KBM-7 (cell line): ENCODE measurements at regions not wholly inside any gene's neighbourhood (a gene's known extent, or its start where the extent isn't known, plus 50 kb on each side); places are given as distances from the start of the nearest gene placed in this dataset.
"Not testable (repeated sequence)": the region's sequence is repeated elsewhere in the genome, so short reads cannot be mapped to it uniquely, and the experiment has no call there.

Experiments
- DNase-seq: peaks from one replicate; pipeline ENCODE4 v3.0.0-alpha.2; 2015
- in situ Hi-C: fragments of 300-500 bp; cut with MboI; formaldehyde crosslinking; loops from 2 replicates; pipeline ENCODE4 v1.14.3; 2020; ENCODE audit warnings: low sequenced_read_pairs, low pct_unique_long_range_greater_than_20kb, mixed read lengths

DNA sequence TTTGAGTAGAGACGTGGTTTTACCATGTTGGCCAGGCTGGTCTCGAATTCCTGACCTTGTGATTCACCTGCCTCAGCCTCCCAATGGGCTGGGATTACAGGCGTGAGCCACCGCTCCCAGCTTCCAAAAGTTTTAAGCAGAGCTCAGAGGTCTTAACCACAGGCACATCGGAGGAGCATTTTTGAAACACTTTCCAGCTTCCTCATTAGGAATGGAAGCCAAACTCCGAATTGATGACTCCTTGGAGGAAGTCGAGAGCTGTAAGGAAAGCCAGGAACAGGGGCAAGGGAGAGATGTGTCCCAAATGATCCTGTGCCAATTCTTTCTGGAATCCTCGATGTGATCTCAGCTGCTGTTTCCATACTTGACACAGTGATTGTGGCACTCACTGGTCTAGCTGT lies 56.2 kb upstream of the CCZ1B start:
- in situ Hi-C loops, DNase-seq: not testable (repeated sequence)

DNA sequence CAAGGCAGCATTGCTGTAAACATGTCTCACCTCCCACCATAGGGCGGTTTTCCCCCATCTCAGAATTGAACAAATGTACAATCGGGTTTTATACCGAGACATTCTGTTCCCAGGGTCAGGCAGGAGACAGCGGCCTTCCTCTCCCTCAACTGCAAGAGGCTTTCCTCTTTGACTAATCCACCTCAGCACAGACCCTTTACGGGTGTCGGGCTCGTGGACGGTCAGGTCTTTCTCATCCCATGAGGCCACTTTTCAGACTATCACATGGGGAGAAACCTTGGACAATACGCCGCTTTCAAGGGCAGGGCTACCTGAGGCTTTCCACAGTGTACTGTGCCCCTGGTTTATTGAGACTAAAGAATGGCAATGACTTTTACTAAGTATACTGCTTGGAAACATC lies 57.7 kb upstream of the CCZ1B start:
- in situ Hi-C loops, DNase-seq: not testable (repeated sequence)

DNA sequence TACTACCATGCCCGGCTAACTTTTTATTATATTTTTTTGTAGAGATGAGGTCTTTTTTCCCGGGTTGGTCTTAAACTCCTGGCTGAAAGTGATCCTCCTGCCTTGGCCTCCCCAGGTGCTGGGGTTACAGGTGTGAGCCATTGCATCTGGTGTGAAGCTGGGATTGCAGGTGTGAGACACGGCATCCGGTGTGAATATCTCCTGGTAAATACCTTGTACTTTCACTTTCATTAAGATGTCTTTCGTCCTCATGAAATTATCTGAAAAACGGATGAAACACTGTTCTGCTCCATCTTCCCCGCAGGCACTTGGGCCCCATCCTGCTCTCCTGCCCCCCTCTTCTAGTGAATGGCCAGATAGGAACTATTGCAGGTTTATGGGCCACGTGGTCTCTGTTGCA lies 60.1 kb upstream of the CCZ1B start:
- no peak for DNase-seq
- in situ Hi-C loops: no loop called here

DNA sequence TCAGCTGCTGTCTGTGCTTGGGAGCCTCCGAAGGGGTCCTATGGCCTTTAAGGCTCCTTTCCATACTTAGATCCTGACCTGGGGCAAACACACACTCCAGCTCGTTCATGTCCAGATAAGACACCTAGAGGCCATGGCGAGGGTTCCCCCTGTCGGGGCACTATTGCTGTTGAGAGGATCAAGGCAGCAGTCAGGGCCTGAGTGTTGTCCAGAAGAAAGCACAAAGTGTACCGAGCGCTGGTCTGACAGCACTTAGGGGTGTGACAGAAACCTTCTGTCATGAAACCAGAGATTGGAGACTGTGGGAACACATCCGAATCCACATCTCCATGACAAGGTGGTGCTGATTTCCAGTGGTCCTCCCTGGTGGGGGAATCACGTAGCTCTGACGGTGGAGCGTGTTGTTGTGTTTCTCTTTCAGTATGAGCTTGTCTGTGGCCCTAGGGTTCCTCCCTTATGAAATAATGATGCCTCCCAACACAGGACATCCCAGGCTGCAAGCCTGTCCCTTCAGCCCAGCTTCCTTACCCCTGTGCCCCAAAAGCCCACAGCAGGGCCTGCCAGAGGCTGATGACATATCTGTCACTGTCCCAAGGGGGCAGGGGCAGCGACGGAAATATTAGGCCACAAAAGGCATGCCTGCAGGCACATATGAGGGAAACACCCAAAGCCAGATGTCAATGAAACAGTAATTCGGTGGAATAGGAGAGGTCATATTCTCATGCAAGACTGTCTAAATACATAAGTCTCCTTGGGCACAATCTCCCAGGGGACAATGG lies 62.4 kb upstream of the CCZ1B start:
- in situ Hi-C loops, DNase-seq: not testable (repeated sequence)

DNA sequence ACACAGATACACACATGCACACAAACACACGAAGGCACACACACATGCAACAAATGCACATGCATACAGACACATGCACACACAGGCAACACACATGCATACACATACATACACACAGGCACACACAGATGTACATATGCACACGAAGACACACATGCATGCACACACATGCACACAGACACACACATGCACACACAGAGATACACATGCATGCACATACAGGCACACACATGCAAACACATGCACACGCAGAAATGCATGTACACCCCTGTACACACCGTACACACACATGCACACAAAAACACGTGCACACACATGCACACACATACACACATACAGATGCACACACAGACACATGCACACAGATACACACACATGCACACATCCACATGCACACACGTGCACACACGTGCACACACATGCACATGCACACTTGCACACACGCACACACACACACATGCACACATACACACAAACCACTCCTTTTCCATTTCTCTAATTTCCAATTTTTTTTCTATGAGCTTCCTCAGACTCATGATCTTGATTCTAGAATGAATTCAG lies 63.3 kb upstream of the CCZ1B start:
- in situ Hi-C loops: no loop called here
- no peak for DNase-seq

DNA sequence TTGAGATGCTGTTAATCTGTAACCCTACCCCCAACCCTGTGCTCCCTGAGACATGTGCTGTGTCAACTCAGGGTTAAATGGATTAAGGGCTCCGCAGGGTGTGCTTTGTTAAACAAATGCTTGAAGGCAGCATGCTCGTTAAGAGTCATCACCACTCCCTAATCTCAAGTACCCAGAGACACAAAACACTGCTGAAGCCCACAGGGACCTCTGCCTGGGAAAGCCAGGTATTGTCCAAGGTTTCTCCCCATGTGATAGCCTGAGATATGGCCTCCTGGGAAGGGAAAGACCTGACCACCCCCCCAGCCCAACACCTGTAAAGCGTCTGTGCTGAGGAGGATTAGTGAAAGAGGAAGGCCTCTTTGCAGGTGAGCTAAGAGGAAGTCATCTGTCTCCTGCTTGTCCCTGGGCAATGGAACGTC lies 76.0 kb upstream of the CCZ1B start:
- DNase-seq, in situ Hi-C loops: not testable (repeated sequence)

DNA sequence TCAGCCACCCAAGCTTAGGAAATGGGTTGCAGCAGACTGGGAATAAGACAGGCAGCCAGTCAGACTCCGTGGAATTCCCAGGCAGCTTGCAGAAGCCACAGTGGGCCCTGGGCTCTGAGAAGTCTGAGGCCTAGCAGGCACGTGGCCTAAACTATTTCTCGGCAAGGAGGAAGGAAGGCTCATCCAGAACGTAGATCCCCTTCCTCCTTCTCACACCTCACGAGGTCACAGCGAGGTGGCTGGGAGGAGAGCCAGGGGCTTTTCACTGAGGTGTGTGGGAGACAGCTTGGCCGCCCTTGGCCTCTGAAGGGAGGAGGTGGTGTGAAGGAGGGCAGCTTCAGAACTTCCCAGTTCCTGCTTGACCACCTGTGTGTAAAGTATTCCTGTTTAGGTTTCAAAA lies 77.2 kb upstream of the CCZ1B start:
- in situ Hi-C loops, DNase-seq: not testable (repeated sequence)

DNA sequence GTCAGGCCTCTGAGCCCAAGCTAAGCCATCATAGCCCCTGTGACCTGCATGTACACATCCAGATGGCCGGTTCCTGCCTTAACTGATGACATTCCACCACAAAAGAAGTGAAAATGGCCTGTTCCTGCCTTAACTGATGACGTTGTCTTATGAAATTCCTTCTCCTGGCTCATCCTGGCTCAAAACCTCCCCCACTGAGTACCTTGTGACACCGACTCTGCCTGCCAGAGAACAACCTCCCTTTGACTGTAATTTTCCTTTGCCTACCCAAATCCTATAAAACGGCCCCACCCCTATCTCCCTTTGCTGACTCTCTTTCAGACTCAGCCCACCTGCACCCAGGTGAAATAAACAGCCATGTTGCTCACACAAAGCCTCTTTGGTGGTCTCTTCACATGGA lies 77.7 kb upstream of the CCZ1B start:
- in situ Hi-C loops: not testable (repeated sequence)

DNA sequence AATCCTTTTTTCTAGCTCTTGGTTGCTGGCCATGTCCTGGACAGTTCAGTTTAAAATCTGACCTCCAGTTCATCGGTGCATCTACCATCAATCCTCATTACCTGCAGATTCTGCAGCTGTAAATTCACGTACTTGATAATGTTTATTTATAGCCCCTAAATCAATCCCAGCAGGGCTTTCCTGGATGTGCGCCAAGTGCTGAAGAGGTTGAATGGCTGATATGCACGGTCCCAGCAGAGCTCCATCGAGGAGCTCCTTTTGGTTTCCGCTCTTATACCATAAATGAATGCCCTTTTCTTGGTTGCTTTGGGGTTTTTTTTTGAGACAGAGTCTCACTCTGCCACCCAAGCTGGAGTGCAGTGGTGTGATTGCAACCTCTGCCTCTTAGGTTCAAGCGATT lies 91.2 kb upstream of the CCZ1B start:
- DNase-seq: no peak
- in situ Hi-C loops: no loop called here

More for the DNA sequence above, 77.7 kb upstream of the CCZ1B start:
- not testable (repeated sequence) for DNase-seq

DNA sequence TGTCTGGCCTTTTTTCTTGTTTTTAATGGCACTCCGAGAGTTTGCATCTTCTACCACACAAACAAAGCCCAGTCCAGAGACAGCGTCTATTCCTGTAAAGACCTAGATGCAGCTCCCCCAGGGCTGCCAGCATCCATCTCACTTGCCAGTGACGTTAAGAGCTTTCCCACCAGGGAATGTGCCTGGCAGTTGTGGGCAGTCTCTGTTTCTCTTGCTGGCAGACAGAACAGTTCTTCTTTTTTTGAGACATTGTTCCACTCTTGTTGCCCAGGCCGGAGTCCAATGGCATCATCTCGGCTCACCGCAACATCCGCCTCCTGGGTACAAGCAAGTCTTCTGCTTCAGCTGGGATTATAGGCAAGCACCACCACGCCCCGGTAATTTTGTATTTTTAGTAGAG lies 93.1 kb upstream of the CCZ1B start:
- DNase-seq, in situ Hi-C loops: not testable (repeated sequence)

DNA sequence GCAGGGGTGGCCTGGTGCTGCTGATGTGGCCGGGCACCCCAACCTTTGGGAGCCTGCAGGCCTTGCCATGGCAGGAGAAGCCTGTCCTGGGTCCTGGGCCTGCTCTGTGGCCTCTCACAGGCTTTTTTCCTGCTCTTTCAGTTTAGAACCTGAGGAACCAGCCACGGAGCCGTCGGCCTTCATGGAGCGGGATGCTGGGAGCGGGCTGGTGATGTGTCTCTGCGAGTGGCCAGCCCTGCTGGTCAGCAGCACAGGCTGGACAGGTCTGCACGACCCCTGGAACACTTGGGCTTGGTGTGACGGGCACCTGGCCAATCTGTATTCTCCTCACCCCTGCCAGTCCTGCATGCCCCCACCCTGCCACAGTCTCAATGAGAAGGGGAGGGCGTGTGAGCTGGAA lies 98.4 kb upstream of the CCZ1B start:
- DNase-seq, in situ Hi-C loops: not testable (repeated sequence)

DNA sequence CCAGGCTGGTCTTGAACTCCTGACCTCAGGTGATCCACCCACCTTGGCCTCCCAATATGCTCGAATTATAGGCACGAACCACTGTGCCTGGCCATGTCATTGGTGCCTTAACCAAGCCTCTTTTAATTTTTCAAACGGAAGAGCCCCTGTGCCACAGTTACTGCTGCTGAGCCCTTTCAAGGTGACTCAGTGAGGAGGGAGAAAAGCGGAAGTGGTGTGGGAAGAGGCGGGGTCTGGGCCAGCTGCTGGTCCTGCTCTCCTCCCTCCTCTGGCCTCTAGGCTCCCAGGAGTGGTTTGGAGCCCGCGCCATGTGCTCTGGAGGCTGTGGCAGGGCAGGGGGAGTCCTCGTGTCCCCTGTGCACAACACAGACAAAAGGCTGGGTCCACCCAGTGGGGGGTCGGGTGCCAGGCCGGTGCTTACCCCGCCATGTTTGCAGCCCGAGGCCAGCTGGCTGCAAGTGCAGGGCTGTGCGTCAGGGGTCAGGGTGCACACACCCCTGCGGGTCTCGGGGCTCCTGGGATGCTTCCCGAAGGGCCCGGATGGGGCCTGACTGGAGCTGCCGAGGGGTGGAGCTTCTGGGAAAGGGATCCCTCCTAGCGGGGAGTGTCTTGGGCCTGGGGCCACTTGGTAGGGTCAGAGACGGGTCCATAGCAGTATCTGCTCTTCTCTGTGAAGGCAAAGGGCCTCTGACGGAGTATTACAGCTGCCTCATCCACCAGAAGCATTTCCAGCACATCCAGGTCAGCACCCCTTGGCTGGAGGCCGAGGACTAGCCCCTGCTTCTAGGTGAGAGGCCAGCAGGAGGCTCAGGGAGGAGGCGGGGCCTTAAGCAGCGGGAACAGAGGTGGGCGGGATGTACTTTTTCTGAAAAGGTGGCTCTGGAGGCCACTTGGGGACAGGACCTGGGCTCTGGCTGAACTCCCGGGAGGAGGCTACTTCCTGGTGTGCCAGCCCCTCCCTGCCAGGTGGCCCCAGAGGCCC lies 100.4 kb upstream of the CCZ1B start:
- in situ Hi-C loops, DNase-seq: not testable (repeated sequence)

DNA sequence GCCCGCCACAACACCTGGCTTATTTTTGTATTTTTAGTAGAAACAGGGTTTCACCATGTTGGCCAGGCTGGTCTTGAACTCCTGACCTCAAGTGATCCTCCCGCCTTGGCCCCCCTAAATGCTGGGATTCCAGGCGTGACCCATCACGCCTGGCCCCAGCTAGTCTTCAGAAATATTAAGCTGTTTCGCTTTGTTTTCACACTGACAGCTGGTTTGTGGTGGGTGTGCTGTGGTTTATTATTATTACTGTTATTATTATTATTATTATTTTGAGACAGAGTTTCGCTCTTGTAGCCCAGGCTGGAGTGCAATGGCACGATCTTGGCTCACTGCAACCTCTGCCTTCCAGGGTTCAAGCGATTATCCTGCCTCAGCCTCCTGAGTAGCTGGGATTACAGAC lies 101.6 kb upstream of the CCZ1B start:
- in situ Hi-C loops, DNase-seq: not testable (repeated sequence)

DNA sequence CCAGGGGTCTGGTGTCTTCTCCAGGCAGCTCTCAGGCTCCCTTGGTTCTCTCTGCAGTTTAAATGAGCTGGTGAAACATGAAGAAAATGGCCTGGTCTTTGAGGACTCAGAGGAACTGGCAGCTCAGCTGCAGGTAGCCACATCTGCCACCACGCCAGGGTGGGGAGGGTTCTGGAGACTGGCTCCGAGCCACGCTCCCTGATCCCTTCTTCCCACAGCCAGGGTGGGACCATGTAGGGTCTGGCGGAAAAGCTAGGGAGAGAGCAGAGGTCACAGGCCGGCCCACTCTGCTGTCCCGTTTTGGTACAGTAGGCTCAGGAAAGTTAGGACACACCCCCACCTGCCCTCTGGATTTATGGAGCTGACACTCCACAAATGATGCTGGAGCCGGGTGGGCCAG lies 103.5 kb upstream of the CCZ1B start:
- in situ Hi-C loops, DNase-seq: not testable (repeated sequence)

DNA sequence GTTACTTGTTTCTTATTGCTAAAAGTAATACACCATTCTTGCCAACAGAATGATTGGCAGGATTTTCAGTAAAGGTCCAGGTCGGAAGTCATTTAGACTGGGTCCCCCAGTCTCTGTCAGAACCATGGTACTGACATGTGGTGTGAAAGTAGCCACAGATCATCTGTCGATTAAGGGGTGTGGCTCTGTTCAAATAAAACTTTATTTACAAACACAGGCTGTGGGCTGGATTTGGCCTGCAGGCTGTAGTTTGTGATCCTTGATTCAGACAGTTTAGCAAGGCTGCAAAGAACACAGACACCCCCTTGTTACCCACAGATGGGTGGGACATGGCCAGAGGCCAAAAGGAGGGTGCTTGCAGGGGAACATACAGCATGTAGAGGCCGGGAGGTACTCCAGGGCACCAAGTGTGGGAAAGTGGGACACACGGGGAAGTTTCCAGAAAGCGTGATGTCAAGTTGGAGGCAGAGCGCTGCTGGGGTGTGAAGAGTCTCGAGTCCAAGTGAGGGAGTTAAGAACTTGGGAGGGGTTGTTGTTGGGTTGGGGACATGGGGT lies 104.1 kb upstream of the CCZ1B start:
- in situ Hi-C loops, DNase-seq: not testable (repeated sequence)

DNA sequence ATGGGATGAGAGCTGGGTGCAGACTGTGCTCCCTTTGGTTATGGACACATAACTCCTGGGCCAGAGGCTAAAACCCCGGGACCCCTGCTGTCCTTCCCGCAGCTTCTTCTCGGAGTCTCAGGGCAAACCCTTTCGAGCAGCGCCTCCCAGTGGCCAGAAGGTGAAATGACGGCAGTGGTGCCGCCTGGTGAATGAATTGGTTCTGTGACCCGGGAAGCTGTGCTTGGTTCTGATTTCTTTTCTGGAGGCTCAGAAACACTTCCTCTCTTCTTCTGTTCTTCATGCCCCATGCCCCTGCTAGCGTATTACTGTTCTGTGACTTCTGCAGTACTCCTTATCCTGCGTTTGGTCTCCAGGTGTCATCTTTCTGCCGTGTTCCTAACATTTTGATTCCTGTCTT lies 104.7 kb upstream of the CCZ1B start:
- in situ Hi-C loops: not testable (repeated sequence)
- DNase-seq: peak; percentile 33

DNA sequence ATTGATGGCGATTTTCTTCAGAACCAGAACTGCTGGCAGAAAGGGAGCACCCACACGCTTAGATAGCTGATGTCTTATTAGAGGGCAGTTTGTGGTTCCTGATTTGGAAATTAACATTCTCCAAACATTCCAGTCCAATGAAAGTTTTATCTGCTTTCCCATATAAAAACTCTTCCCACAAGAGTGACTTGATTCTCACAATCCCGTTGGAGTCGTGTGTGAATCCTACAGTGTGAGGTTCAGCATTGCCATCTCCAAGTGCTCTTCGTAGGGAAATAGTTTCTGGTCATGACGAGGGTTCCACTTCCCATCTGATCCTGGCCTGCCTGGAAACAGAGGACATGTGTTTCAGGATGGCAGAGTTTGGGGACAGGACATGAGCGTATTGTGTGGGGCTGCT lies 105.4 kb upstream of the CCZ1B start:
- in situ Hi-C loops, DNase-seq: not testable (repeated sequence)

DNA sequence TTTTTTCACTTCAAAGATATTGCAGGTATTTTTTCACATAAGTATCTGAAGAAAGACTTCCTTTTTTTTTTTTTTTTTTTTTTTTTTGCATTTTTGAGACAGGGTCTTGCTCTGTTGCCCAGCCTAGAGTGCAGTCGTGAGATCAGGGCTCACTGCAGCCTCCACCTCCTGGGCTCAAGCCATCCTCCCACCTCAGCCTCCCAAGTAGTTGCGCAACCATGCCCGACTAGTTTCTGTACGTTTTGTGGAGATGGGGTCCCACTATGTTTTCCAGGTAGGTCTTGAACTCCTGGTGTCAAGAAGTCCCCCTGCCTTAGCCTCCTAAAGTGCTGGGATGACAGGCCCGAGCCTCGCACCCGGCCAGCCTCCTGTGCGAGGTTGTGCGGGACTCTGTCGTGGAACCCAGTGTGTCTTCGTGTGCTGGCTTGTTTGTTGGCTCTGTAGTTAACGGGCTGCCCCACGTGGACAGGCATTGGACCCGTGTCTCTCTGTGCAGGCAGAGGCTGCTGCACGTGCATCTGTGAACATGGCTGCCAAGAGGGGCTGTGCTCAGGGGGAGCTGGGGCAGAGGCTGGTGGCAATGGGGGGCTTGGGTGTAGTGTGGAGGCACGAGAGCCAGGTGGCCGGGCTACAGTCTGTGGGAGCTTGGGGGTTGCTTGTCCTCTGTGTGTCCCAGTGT lies 108.0 kb upstream of the CCZ1B start:
- DNase-seq, in situ Hi-C loops: not testable (repeated sequence)

DNA sequence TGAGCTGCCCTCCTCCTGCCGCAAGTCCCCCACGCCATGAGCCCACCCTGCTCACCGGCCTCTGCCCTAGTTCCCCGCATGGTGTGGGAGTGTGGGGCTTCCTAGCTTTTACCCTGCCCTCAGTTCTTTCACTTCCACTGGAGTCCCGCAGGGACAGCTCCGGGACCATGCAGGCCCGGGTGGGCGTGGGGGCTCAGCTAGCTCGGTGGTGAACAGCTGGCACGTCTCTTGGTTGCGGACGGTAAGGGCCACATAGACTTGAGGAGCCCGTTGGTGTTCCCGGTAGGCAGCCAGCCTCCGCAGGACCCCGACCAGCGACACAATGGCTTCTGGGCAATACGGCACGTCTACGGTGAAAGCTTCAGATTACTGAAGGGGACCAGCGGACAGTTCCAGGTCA lies 108.9 kb upstream of the CCZ1B start:
- in situ Hi-C loops: no loop called here
- no peak for DNase-seq
